B cell (primary cell): ENCODE measurements at regions not wholly inside any gene's neighbourhood (a gene's known extent, or its start where the extent isn't known, plus 50 kb on each side); places are given as distances from the start of the nearest gene placed in this dataset.

ENCODE experiments used
- ATAC-seq: fragments of 200-7000 bp; cut with Tn5 transposase; one replicate; pipeline ENCODE4 v1.10.0; 2021; ENCODE audit warnings: low read depth, mild to moderate bottlenecking, moderate number of reproducible peaks, moderate library complexity
- CTCF ChIA-PET: fragments of 350-600 bp; sonication (Branson Sonifier 250); formaldehyde crosslinking; loops from one replicate; lab custom pipeline; 2021; ENCODE audit warnings: antibody characterized with exemption, inconsistent platforms; lab: Charles Lee
- POLR2A ChIA-PET: fragments of 350-600 bp; sonication (Branson Sonifier 250); formaldehyde crosslinking; loops from one replicate; lab custom pipeline; 2021; ENCODE audit warnings: antibody characterized with exemption; lab: Charles Lee
- DNase-seq: peaks from one replicate; pipeline ENCODE4 v3.0.0; 2013
- H2AFZ ChIP-seq: 2 replicates; pipeline ENCODE4 v1.6.1; 2012; ENCODE audit warnings: mild to moderate bottlenecking, low read depth, low read length; ENCODE audit not compliant: insufficient read depth, poor library complexity, severe bottlenecking
- H3K27ac ChIP-seq, 2 donors: 1 replicate in 1 of 2; 2 replicates in 1 of 2; pipeline ENCODE4 v1.5.1; 2012 to 2013; ENCODE audit warnings: low read length in 2 of 2, mild to moderate bottlenecking in 2 of 2, moderate library complexity in 1 of 2
- H3K27me3 ChIP-seq, 4 experiments: fragments of 200-600 bp in 1 of 4; sonication (generic) in 1 of 4; replicated peaks in 1 of 4; 1 replicate in 2 of 4; 2 replicates in 2 of 4; pipeline versions ENCODE4 v1.6.1 to v1.7.0; 2013 to 2016; ENCODE audit warnings: low read length in 3 of 4, mild to moderate bottlenecking in 2 of 4, mixed read lengths in 1 of 4, moderate library complexity in 1 of 4; ENCODE audit not compliant: insufficient read depth in 4 of 4, control insufficient read depth in 3 of 4; ENCODE audit errors: control extremely low read depth in 1 of 4
- H3K36me3 ChIP-seq, 2 experiments: replicated peaks in 1 of 2; 1 replicate in 1 of 2; 2 replicates in 1 of 2; pipeline versions ENCODE4 v1.6.1 to v1.7.1; 2013; ENCODE audit warnings: low read length in 1 of 2; ENCODE audit not compliant: insufficient read depth in 2 of 2, control insufficient read depth in 1 of 2; ENCODE audit errors: control extremely low read depth in 1 of 2, extremely low read depth in 1 of 2
- H3K4me1 ChIP-seq, 2 donors: fragments of 200-600 bp in 1 of 2; sonication (generic) in 1 of 2; 1 replicate in 1 of 2; 2 replicates in 1 of 2; pipeline versions ENCODE4 v1.5.1 to v1.6.1; 2013 to 2017; ENCODE audit warnings: low read length in 2 of 2; ENCODE audit not compliant: control insufficient read depth in 2 of 2, insufficient read depth in 2 of 2
- H3K4me2 ChIP-seq: replicated peaks from 2 replicates; pipeline ENCODE3; 2012; ENCODE audit warnings: mild to moderate bottlenecking, low read depth, low read length; ENCODE audit not compliant: poor library complexity, severe bottlenecking
- H3K4me3 ChIP-seq, 5 experiments: fragments of 200-600 bp in 1 of 5; sonication (generic) in 1 of 5; 1 replicate in 3 of 5; 2 replicates in 2 of 5; pipeline versions ENCODE4 v1.5.1 to v1.7.0; 2011 to 2016; ENCODE audit warnings: low read length in 4 of 5, mild to moderate bottlenecking in 4 of 5, low read depth in 2 of 5, control low read depth in 1 of 5, moderate library complexity in 1 of 5; ENCODE audit not compliant: insufficient read depth in 1 of 5; ENCODE audit errors: control extremely low read depth in 1 of 5, extremely low read depth in 1 of 5
- H3K79me2 ChIP-seq: fragments of 200-600 bp; sonication (generic); one replicate; pipeline ENCODE4 v1.6.0; 2016; ENCODE audit warnings: low read length; ENCODE audit not compliant: control insufficient read depth, insufficient read depth
- H3K9ac ChIP-seq: fragments of 200-600 bp; sonication (generic); 2 replicates; pipeline ENCODE4 v1.6.1; 2017; ENCODE audit warnings: mild to moderate bottlenecking, low read length, moderate library complexity
- H3K9me3 ChIP-seq, 3 donors: one replicate each; pipeline versions ENCODE4 v1.6.1 to v1.7.1; 2013; ENCODE audit warnings: low read length in 2 of 3; ENCODE audit not compliant: control insufficient read depth in 2 of 3, insufficient read depth in 1 of 3; ENCODE audit errors: control extremely low read depth in 1 of 3
- H4K20me1 ChIP-seq: 2 replicates; pipeline ENCODE4 v1.6.0; 2012; ENCODE audit warnings: mild to moderate bottlenecking, low read length; ENCODE audit not compliant: insufficient read depth, control insufficient read depth, poor library complexity, severe bottlenecking
- H3K27ac Mint-ChIP-seq: one replicate; pipeline ENCODE4 v1.8.0; 2021; ENCODE audit warnings: mixed read lengths
- H3K27me3 Mint-ChIP-seq: one replicate; pipeline ENCODE4 v1.8.0; 2021; ENCODE audit warnings: mixed read lengths
- H3K4me1 Mint-ChIP-seq: one replicate; pipeline ENCODE4 v1.8.0; 2021; ENCODE audit warnings: mixed read lengths
- H3K4me3 Mint-ChIP-seq: one replicate; pipeline ENCODE4 v1.8.0; 2021; ENCODE audit warnings: mixed read lengths
- H3K9me3 Mint-ChIP-seq: one replicate; pipeline ENCODE4 v1.8.0; 2022; ENCODE audit warnings: mixed read lengths; ENCODE audit not compliant: insufficient read depth
- EZH2 ChIP-seq: IDR thresholded peaks from 2 replicates; pipeline ENCODE4 v1.6.1; 2012; ENCODE audit warnings: borderline replicate concordance, low read depth, mild to moderate bottlenecking, moderate library complexity, low read length; ENCODE audit not compliant: insufficient read depth, poor library complexity, severe bottlenecking
- WGBS: methylation state at CpG from one replicate; pipeline ENCODE4 v1.1.5; 2013; ENCODE audit warnings: missing lambda C conversion rate; ENCODE audit not compliant: insufficient coverage; 5-methylcytosine and 5-hydroxymethylcytosine counted together
- intact Hi-C: fragments of 100-400 bp; cut with micrococcal nuclease; formaldehyde crosslinking; loops from one replicate; pipeline ENCODE4 v1.10.0; 2022
- TF ChIP-seq, protein P1 (sequence below): fragments of 200-600 bp; IDR thresholded peaks from one replicate; pipeline ENCODE4 v1.8.0; 2022; ENCODE audit warnings: antibody characterized with exemption, mild to moderate bottlenecking

GRCh38 chr10:130545697-130546096, 409.5 kb downstream of the GLRX3 start:
- intact Hi-C loops: no loop called here
- no peak overlapping the region for H3K4me2 ChIP-seq
- ChIA-PET POLR2A (no interaction called here), CTCF (no interaction called here)
- no peaks in the 10 kb centered on the region for H3K9me3 Mint-ChIP-seq
- H3K4me3 ChIP-seq: no peak overlapping the region
- ATAC-seq (no peak), DNase-seq (no peak)
- no peak overlapping the region for H3K27ac Mint-ChIP-seq
- H3K9ac ChIP-seq: no peak overlapping the region
- no peak overlapping the region for H2AFZ ChIP-seq
- no peaks in the 10 kb centered on the region for H3K36me3 ChIP-seq
- TF ChIP-seq EZH2: no peak
- TF ChIP-seq, protein P1, sequence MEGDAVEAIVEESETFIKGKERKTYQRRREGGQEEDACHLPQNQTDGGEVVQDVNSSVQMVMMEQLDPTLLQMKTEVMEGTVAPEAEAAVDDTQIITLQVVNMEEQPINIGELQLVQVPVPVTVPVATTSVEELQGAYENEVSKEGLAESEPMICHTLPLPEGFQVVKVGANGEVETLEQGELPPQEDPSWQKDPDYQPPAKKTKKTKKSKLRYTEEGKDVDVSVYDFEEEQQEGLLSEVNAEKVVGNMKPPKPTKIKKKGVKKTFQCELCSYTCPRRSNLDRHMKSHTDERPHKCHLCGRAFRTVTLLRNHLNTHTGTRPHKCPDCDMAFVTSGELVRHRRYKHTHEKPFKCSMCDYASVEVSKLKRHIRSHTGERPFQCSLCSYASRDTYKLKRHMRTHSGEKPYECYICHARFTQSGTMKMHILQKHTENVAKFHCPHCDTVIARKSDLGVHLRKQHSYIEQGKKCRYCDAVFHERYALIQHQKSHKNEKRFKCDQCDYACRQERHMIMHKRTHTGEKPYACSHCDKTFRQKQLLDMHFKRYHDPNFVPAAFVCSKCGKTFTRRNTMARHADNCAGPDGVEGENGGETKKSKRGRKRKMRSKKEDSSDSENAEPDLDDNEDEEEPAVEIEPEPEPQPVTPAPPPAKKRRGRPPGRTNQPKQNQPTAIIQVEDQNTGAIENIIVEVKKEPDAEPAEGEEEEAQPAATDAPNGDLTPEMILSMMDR: no peak
- no peak overlapping the region for H3K4me3 Mint-ChIP-seq
- H3K9me3 ChIP-seq: peaks cover 0 to 5% (median 0%) of the 10 kb centered on the region in 3 donors
- H3K4me1 Mint-ChIP-seq: no peaks in the 10 kb centered on the region
- no peaks in the 10 kb centered on the region for H4K20me1 ChIP-seq
- no peak overlapping the region for H3K27ac ChIP-seq
- no peaks in the 10 kb centered on the region for H3K79me2 ChIP-seq
- no peaks in the 10 kb centered on the region for H3K4me1 ChIP-seq
- H3K27me3 ChIP-seq: no peaks in the 10 kb centered on the region
- 95% methylated on average over 4 of the region's 8 CpGs for WGBS
- H3K27me3 Mint-ChIP-seq: peaks cover 3% of the 10 kb centered on the region

DNA sequence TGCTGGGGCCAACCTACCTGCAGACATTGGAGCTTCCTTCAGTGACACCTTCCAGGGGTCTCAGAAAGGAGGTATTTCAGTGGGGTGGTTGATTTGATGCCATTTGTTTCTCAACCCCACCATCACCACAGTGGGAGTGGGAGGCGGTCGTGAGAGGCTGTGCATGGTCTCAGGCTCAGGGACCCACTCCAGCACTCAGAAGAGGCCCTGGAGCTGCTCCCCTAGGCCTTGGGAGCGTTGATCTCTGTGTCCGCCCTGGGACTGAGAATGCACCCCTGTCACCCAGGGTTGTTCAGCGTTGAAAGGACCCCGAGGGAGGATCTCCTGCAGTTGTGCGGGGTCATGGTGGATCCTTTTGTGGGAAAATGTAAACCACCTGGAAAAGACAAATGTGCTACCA, 410.6 kb downstream of the GLRX3 start:
- Histone ChIP-seq H3K27ac (no peak overlapping the region), H4K20me1 (no peaks in the 10 kb centered on the region), H3K27me3 (no peaks in the 10 kb centered on the region), H2AFZ (no peak overlapping the region), H3K4me3 (no peak overlapping the region), H3K9ac (no peak overlapping the region), H3K9me3 (peaks cover 0 to 8% (median 0%) of the 10 kb centered on the region in 3 donors), H3K79me2 (no peaks in the 10 kb centered on the region), H3K36me3 (no peaks in the 10 kb centered on the region), H3K4me1 (no peaks in the 10 kb centered on the region), H3K4me2 (no peak overlapping the region)
- ChIA-PET CTCF (no interaction called here), POLR2A (no interaction called here)
- intact Hi-C loops: no loop called here
- DNase-seq (no peak), ATAC-seq (no peak)
- no peaks in the 10 kb centered on the region for H3K9me3 Mint-ChIP-seq
- H3K27ac Mint-ChIP-seq: no peak overlapping the region
- H3K27me3 Mint-ChIP-seq: peaks cover 3% of the 10 kb centered on the region
- TF ChIP-seq, protein P1: no peak
- TF ChIP-seq EZH2: no peak
- WGBS: 79% methylated on average over 7 of the region's 7 CpGs
- H3K4me3 Mint-ChIP-seq: no peak overlapping the region
- H3K4me1 Mint-ChIP-seq: no peaks in the 10 kb centered on the region
